ENCODE measurements at regions not wholly inside any gene's neighbourhood (a gene's known extent, or its start where the extent isn't known, plus 50 kb on each side); places are given as distances from the start of the nearest gene placed in this dataset.

DNA sequence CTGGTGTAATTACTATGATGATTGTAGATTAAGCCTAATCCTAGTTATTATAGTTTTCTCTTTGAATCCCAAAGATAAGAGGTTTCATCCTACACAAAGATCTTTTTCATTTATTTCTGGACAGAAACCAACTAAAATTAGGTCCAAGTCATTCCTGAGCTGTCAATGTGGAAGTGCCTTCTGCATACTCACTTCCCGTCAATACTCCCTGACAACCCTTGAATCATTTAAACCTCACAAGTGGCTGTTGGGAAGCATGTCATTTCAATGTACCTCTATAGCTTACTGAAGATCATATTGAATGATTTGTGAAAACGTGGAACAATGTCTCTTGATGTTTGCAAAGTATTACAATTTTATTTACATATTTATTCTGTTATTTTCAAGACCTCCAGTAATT is 274.1 kb downstream of the HACE1 start:
- H3K9me1 ChIP-seq (replicated peaks; ENCODE audit: control insufficient read depth, extremely low read depth, insufficient read depth, low read length) = no peaks in the 10 kb centered on the region
- no peak overlapping the region for H3K4me2 ChIP-seq (ENCODE audit: insufficient read depth, low read length)
- H3K4me1 ChIP-seq (ENCODE audit: control insufficient read depth, extremely low read depth, insufficient read depth, low read length) = no peaks in the 10 kb centered on the region
- H2AFZ ChIP-seq (ENCODE audit: low read depth, low read length) = no peak overlapping the region
- H3K27ac ChIP-seq (ENCODE audit: insufficient read depth, low read depth, low read length) = no peak overlapping the region
- FAIRE-seq = no peak
- no TSS peak for BruUV-seq (replicated peaks)
- no peaks in the 10 kb centered on the region for H3K27me3 ChIP-seq (ENCODE audit: control insufficient read depth in 2 of 2, insufficient read depth in 2 of 2, low read length in 2 of 2)
- dilution Hi-C loops (cut with MboI; ENCODE audit: extremely low pct_ligation_motif_present, low sequenced_read_pairs) (no loop called here), intact Hi-C loops (cut with micrococcal nuclease) (no loop called here)
- POLR2A ChIA-PET = no interaction called here
- no peaks in the 10 kb centered on the region for H4K20me1 ChIP-seq (replicated peaks; ENCODE audit: control insufficient read depth, extremely low read depth, insufficient read depth, low read length)
- no peak overlapping the region for H3K9ac ChIP-seq (replicated peaks; ENCODE audit: extremely low read depth, insufficient read depth, low read length)
- TF ChIP-seq EZH2 (IDR thresholded peaks at IDR 0.05; ENCODE audit: borderline replicate concordance, low read depth, low read length, severe bottlenecking) = no peak
- TF ChIP-seq FOS (IDR thresholded peaks at IDR 0.05; ENCODE audit: borderline replicate concordance, insufficient read depth, low read length) = no peak
- TF ChIP-seq POLR2AphosphoS5 (IDR thresholded peaks at IDR 0.05; ENCODE audit: insufficient read depth, low read depth, low read length) = no peak
- TF ChIP-seq POLR2A (IDR thresholded peaks at IDR 0.05; ENCODE audit: low read depth, low read length) = no peak
- no peak for TF ChIP-seq CTCF (IDR thresholded peaks at IDR 0.05; ENCODE audit: extremely low read depth in 1 of 2, insufficient read depth in 1 of 2, low read depth in 1 of 2, low read length in 2 of 2)
- no peak for TF ChIP-seq MYC (IDR thresholded peaks at IDR 0.05; ENCODE audit: low read depth, low read length)
- TF ChIP-seq, protein P1, sequence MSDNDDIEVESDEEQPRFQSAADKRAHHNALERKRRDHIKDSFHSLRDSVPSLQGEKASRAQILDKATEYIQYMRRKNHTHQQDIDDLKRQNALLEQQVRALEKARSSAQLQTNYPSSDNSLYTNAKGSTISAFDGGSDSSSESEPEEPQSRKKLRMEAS (IDR thresholded peaks at IDR 0.05; ENCODE audit: insufficient read depth, insufficient read length) = no peak
- no peak for TF ChIP-seq JUN (IDR thresholded peaks at IDR 0.05; ENCODE audit: borderline replicate concordance, insufficient read depth, insufficient read length, low read depth)
- TF ChIP-seq GATA2 (IDR thresholded peaks at IDR 0.05; ENCODE audit: insufficient read depth, insufficient read length, low read depth, low read length) = no peak
- no peaks in the 10 kb centered on the region for H3K9me3 ChIP-seq (replicated peaks; ENCODE audit: control insufficient read depth, insufficient read depth, low read length)
- CTCF ChIA-PET = interaction anchor here (1.1 to 1.5 kb wide), 2 partner anchors 9 to 49 kb away, joined by 3 to 4 read pairs; no protein-coding TSS in a partner anchor
- no peak for DNase-seq (ENCODE audit: low read depth, low spot score)
- H3K79me2 ChIP-seq (ENCODE audit: control insufficient read depth, insufficient read depth, low read length) = no peaks in the 10 kb centered on the region
- H3K36me3 ChIP-seq (ENCODE audit: control insufficient read depth in 2 of 2, extremely low read depth in 1 of 2, insufficient read depth in 2 of 2, low read length in 2 of 2) = no peaks in the 10 kb centered on the region
- no peak overlapping the region for H3K4me3 ChIP-seq (replicated peaks in 1 of 3; ENCODE audit: insufficient read depth in 1 of 3, low read depth in 1 of 3, low read length in 3 of 3)

Measured in endothelial cell of umbilical vein (primary cell).